BJ (cell line): ENCODE measurements at regions not wholly inside any gene's neighbourhood (a gene's known extent, or its start where the extent isn't known, plus 50 kb on each side); places are given as distances from the start of the nearest gene placed in this dataset.

Source experiments
- CTCF ChIA-PET: fragments of 350-600 bp; formaldehyde crosslinking; extraction: SDS; loops from one replicate; lab custom pipeline; 2021; ENCODE audit warnings: antibody characterized with exemption, inconsistent platforms; lab: Yijun Ruan, JAX
- POLR2A ChIA-PET: fragments of 300-600 bp; sonication (Branson Sonifier 250); formaldehyde crosslinking; extraction: SDS; loops from one replicate; lab custom pipeline; 2021; ENCODE audit warnings: antibody characterized with exemption; lab: Charles Lee
- DNase-seq: peaks from one replicate; pipeline ENCODE4 v3.0.0-alpha.2; 2011; ENCODE audit warnings: low read depth
- H3K27me3 ChIP-seq: 2 replicates; pipeline ENCODE4 v1.6.0; 2011; ENCODE audit warnings: low read length; ENCODE audit not compliant: control insufficient read depth, insufficient read depth
- H3K36me3 ChIP-seq: 2 replicates; pipeline ENCODE4 v1.5.1; 2011; ENCODE audit warnings: low read length; ENCODE audit not compliant: control insufficient read depth, insufficient read depth
- H3K4me3 ChIP-seq: 2 replicates; pipeline ENCODE4 v1.5.1; 2011; ENCODE audit warnings: low read depth, mild to moderate bottlenecking, control low read depth, low read length
- CTCF ChIP-seq: IDR thresholded peaks from 2 replicates; pipeline ENCODE4 v1.5.1; 2011; ENCODE audit warnings: low read depth, mild to moderate bottlenecking, control low read depth, inconsistent platforms, low read length, moderate library complexity; ENCODE audit not compliant: insufficient read depth

GRCh38 chr11:127273593-127274327 is 273.2 kb upstream of the KIRREL3 start:
- DNase-seq = no peak
- Histone ChIP-seq H3K27me3 (no peaks in the 10 kb centered on the region), H3K36me3 (no peaks in the 10 kb centered on the region), H3K4me3 (no peak overlapping the region)
- POLR2A ChIA-PET = no interaction called here
- no peak for TF ChIP-seq CTCF
- CTCF ChIA-PET = no interaction called here

GRCh38 chr11:127270851-127271250 is 270.3 kb upstream of the KIRREL3 start:
- no peak for TF ChIP-seq CTCF
- Histone ChIP-seq H3K36me3 (no peaks in the 10 kb centered on the region), H3K4me3 (no peak overlapping the region), H3K27me3 (no peaks in the 10 kb centered on the region)
- ChIA-PET POLR2A (no interaction called here), CTCF (no interaction called here)
- no peak for DNase-seq

GRCh38 chr11:127269911-127270310 is 269.3 kb upstream of the KIRREL3 start:
- CTCF ChIA-PET = no interaction called here
- no peaks in the 10 kb centered on the region for H3K27me3 ChIP-seq
- POLR2A ChIA-PET = no interaction called here
- no peaks in the 10 kb centered on the region for H3K36me3 ChIP-seq
- no peak for DNase-seq
- no peak overlapping the region for H3K4me3 ChIP-seq
- no peak for TF ChIP-seq CTCF

GRCh38 chr11:127268932-127269331 is 268.4 kb upstream of the KIRREL3 start:
- TF ChIP-seq CTCF = no peak
- no peak overlapping the region for H3K4me3 ChIP-seq
- ChIA-PET POLR2A (no interaction called here), CTCF (no interaction called here)
- H3K27me3 ChIP-seq = no peaks in the 10 kb centered on the region
- no peak for DNase-seq
- H3K36me3 ChIP-seq = no peaks in the 10 kb centered on the region

GRCh38 chr11:127268521-127268920 is 268.0 kb upstream of the KIRREL3 start:
- TF ChIP-seq CTCF = no peak
- H3K4me3 ChIP-seq = no peak overlapping the region
- no peak for DNase-seq
- H3K36me3 ChIP-seq = no peaks in the 10 kb centered on the region
- CTCF ChIA-PET = no interaction called here
- POLR2A ChIA-PET = no interaction called here
- no peaks in the 10 kb centered on the region for H3K27me3 ChIP-seq
